Cerebellar cortex (tissue), 1 donor: ENCODE measurements at regions not wholly inside any gene's neighbourhood (a gene's known extent, or its start where the extent isn't known, plus 50 kb on each side); places are given as distances from the start of the nearest gene placed in this dataset.
"Not testable (repeated sequence)": the region's sequence is repeated elsewhere in the genome, so short reads cannot be mapped to it uniquely, and the experiment has no call there.

ENCODE experiments used
- DNase-seq: peaks from one replicate; pipeline ENCODE4 v3.0.0-alpha.2; 2015; ENCODE audit warnings: low spot score

DNA sequence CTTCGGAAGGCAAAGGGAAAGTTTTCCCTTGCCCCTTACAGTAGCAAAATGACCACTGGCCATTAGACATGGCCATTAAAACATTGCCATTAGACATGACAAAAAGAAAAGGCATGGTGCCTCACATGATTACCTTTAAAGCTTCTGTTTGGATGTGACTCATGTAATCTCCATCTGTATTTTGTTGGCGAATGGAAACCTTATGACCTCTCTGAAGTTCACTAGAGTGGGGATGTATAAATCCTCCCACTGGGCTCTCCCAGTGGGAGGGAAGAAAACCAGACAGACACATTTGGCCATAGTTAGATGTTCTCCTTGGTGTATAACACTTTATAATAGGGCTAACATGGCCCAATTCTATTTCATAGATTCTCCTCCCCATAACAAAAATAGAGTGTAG lies 152.6 kb downstream of the MAGEB17 start:
- DNase-seq = no peak

GRCh38 chrX:16320765-16321355 lies 153.6 kb downstream of the MAGEB17 start:
- DNase-seq = no peak

DNA sequence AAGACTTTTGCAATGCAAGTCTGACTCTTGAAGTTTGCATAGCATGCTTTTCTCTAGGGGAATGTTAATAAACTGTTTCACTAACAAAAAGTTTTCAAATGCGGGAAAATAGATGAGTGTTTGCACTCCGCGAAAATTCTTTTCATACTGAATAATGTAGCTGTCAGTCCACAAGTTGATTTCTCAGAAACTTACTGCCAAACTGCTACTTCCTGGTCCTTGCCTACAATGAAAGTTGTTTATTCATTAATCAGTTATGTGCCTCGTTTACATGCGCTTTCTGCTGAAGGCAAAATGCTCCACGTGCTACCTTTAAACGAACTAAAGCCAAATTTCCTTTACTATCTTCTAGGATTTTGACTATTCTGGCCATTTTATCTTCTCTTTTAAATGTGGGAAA lies 166.2 kb downstream of the MAGEB17 start:
- no peak for DNase-seq

DNA sequence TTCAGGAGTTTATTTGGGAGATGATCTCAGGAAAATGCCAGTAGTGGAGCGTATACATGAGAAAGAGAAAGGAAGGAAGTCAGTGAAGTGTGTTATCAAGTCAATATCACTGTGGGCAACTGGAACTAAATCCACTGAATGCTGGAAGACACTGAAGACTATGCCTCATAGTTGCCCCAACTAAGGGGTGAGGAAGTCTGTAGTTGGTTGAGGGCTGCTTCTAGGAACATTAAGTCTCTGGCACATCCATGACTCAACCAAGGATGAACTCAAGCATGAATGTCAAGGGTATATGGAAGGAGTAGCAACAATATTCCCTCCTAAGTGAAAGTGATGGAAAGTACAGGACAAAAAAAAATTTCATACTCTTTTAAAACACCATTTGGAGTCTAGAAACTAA lies 167.9 kb downstream of the MAGEB17 start:
- no peak for DNase-seq

DNA sequence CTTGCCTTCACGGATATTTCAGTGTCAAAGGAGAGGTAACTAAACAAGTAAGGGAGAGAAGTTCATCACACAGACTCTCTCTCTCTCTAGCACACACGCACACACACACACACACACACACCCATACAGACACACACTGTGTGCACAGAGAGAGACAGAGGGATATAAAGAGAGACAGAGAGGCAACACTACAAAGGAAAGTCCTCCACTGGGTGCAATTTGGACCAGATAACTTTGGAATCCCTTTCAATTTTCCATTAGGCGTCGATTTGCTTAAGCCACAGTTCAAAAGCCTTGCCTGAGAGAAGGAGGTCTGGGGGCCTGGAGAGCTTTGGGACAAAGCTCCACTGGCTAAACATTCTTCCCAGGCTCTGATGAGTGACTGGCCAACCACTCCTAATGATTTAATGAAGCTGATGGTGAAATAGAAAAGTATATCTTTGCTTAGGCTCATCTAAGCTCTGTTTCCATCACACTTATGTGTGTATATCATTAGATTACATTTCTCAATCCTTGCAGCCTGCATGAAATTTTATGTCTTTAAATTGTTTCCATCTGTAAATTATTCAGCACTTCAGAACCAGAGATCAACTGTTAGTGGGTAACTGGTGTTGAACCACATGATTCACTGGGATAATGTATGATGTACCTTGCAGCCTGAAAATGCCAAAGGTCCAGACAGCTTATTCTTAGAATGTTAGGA lies 180.8 kb downstream of the MAGEB17 start:
- DNase-seq = no peak

GRCh38 chrX:16357902-16358301 lies 190.6 kb downstream of the MAGEB17 start:
- no peak for DNase-seq

GRCh38 chrX:16360056-16360455 lies 192.8 kb downstream of the MAGEB17 start:
- DNase-seq = not testable (repeated sequence)

GRCh38 chrX:16368696-16369095 lies 201.4 kb downstream of the MAGEB17 start:
- DNase-seq = no peak

- no peak for DNase-seq
Observed at GRCh38 chrX:16376056-16376455, 208.8 kb downstream of the MAGEB17 start.

- DNase-seq = no peak
Observed at GRCh38 chrX:16386126-16386525, 218.8 kb downstream of the MAGEB17 start.

DNA sequence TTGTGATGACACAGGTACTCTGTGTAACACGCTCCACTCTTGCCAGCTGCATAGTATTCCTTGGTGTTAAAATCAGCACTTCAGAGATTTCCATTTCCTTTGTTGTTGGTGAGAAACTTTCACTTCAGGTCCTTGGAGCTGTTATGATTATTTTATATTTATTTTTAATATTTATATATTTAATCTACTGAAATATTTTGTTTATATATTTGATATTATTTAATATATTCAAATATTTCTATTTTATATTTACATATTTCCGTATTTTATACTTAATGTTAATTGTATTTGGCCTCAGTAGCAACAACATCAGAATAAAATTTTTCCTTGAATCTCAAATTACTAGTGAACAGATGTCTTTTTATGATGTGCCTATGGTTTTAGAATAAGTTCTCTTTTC lies 225.3 kb downstream of the MAGEB17 start:
- no peak for DNase-seq

DNA sequence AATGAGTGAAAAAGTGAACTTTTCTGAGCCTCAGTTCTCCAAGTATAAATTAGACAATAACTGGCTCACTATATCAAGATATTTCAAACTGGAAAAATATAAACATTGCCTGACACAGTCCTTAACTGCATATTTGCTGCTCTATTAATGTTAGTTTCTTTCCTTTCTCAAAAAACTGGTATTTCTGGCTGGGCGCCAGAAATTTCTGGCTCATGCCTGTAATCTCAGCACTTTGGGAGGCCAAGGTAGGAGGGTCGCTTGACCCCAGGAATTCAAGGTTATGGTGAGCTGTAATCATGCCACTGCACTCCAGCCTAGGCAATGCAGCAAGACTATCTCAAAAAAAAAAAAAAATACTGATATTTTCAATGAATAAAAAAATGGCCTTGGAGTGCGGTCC lies 227.0 kb downstream of the MAGEB17 start:
- DNase-seq = no peak

GRCh38 chrX:16403808-16404207 lies 236.5 kb downstream of the MAGEB17 start:
- DNase-seq = no peak

DNA sequence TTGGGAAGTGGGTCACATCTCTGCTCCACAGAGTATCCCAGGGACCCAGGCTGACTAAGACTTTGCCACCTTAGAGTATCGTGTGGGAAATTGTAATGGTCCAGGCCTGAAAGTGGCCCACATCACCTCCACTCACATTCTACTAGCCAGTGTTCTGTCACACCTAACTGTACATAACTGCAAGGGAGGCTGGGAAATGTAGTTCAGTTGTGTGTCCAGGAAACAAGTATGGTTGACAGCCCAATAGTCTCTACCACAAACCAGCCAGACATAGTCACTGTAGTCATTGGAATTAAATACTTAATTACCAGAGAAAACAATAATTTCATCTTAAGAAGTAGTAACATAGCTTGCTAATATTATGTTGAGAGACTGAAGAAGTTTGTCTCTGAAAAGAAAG lies 233.4 kb upstream of the S100G start:
- DNase-seq = no peak

DNA sequence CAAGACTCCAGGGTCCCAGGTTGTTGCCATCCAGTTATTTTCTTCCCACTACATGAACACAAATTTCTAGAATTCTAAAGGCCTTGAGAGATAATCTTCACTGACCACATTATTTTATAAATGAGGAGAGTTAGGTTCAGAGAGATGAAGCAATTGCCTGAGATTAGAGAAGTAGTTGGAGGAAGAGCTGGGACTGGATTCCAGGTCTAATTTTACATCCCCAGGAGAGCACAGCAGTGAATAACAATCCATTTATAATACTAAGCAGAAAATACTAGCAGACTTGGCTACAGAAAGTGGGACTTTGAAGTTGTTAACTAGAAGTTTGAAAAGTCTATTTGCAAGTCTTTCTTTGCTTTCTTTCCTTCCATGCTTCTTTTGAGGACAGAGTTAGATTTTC lies 231.3 kb upstream of the S100G start:
- DNase-seq = no peak

DNA sequence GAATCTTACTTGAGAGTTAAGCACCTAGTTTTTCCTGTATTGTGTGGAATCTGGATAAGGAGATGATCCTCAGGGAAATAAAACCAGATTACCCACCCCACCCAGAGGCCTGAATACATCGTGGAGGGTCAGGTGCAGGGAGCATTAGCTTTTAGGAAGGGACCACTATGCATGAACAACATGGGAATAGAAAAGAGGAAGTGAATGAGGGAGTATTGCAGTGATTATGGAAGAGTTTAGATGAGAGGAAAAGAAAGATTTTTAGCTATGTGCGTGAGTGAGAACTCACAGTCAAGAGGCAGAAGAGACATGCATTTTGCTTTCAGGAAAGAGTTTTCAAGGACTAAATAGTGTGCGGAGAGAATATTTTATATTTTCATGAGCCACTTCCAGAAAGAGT lies 222.3 kb upstream of the S100G start:
- no peak for DNase-seq

GRCh38 chrX:16429406-16429805 lies 220.6 kb upstream of the S100G start:
- DNase-seq = no peak

DNA sequence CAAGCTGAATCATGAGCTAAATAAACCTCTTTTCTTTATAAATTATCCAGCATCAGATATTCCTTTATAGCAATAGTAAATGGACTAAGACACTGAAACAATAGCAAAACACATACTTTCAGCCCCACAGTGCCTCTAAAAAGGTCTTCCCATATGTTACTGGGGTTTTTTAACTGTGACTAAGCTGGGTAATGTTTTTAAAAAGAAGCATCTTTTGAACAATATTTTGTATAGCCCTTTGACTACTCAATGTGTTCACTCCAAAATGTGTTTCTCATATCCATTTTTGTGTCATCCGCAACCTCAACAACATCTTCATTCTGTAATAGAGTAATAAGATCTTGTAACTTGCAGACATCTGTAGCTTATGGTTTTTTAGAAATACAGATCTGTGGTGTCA lies 218.7 kb upstream of the S100G start:
- DNase-seq = no peak

- DNase-seq = no peak
Observed at GRCh38 chrX:16433021-16433420, 216.9 kb upstream of the S100G start.

DNA sequence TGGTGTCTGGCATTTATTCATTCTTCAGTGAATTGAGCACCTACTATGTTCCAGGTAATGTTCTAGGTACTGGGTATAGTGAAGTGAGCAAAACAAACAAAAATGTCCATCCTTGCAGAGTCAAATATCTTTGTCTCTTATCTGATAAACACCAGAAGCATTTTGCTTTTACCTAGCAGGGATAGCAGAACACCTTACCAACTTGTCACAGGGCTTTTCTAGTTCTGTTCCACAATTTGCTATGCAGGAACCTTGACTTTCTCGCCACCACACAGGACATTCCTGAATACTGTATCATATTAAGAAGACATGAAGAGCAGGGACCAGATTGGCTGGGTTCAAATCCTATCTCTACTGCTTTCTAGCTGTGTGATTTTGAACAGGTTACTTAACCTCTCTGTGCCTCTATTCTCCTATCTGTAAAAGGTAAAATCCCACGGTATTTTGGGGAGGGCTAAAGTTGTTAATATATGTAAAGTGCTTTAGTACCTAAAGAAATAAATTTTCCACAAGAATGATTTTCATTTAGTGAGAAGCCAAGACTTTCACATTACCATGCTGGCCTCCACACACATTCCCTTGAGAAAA lies 214.5 kb upstream of the S100G start:
- no peak for DNase-seq

DNA sequence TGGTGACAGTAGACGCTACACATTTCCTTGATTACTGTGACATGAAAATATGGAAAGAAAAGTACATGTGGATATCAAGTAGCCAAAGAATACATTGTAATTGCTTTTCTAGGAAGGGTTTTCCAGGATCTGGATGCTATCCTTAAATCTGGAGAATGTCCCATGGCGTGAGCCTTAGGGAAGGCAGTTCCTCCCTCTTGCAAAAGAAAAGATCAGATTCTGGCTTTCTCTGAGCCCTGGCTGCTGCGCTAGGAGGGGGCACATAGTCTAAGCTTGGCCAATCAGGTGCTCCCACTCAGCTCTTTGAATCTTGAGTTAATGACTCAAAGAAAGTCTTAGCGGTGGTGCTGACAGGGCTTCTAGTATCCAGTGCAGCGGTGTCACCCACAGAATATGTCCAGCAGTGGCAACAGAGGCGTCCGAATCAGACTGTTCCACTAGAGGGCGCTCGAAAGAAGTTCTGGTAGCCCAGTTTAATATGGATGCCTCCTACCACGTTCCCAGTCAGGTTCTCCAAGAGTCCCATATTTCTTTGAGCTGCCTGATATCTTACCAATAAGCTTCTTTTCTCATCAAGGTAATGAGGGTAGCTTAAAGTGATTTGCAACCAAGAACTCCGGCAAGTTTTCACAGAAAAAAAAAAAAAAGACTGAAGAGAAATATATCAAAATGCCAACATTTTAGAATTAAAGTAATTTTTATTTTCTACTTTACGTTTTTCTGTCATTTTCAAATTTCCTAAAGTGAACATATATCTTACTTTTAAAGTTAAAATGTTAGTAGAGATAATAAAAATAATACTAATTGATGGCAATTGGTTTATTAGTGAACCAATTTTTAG lies 213.4 kb upstream of the S100G start:
- DNase-seq = peak; percentile 60

GRCh38 chrX:16440446-16440845 lies 209.5 kb upstream of the S100G start:
- DNase-seq = no peak

- DNase-seq = peak; percentile 2
Observed at GRCh38 chrX:16444353-16444752, 205.6 kb upstream of the S100G start.
